ENCODE measurements at regions not wholly inside any gene's neighbourhood (a gene's known extent, or its start where the extent isn't known, plus 50 kb on each side); places are given as distances from the start of the nearest gene placed in this dataset.

DNA sequence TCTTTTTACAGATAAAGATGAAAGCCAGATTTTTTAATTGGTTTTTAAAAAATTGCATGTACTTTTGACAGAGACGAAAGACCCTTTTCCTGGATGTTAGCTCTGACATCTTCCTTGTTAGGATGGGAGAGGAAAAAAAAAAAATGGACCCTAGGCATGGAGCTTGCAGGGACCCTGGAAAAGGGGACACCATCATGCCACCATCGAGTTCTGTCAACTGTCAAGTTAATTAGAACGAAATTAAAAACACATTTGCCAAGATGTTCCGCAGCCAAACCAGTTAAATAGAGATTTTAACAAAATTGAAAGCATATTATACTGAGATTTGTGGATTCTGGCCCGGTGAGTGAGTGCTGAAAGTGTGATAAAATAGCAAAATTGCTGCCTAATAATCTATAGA, 202.6 kb downstream of the BUB3 start:
- no TSS peak for BruUV-seq (replicated peaks)
- H3K9ac ChIP-seq (replicated peaks; ENCODE audit: extremely low read depth, insufficient read depth, low read length) = no peak overlapping the region
- CTCF ChIA-PET = no interaction called here
- no peak overlapping the region for H3K4me3 ChIP-seq (replicated peaks in 1 of 3; ENCODE audit: insufficient read depth in 1 of 3, low read depth in 1 of 3, low read length in 3 of 3)
- no peaks in the 10 kb centered on the region for H3K4me1 ChIP-seq (ENCODE audit: control insufficient read depth, extremely low read depth, insufficient read depth, low read length)
- no peaks in the 10 kb centered on the region for H3K79me2 ChIP-seq (ENCODE audit: control insufficient read depth, insufficient read depth, low read length)
- DNase-seq (ENCODE audit: low read depth, low spot score) = no peak
- H2AFZ ChIP-seq (ENCODE audit: low read depth, low read length) = no peak overlapping the region
- no peaks in the 10 kb centered on the region for H3K27me3 ChIP-seq (ENCODE audit: control insufficient read depth in 2 of 2, insufficient read depth in 2 of 2, low read length in 2 of 2)
- TF ChIP-seq EZH2 (IDR thresholded peaks at IDR 0.05; ENCODE audit: borderline replicate concordance, low read depth, low read length, severe bottlenecking) (no peak), GATA2 (IDR thresholded peaks at IDR 0.05; ENCODE audit: insufficient read depth, insufficient read length, low read depth, low read length) (no peak), FOS (IDR thresholded peaks at IDR 0.05; ENCODE audit: borderline replicate concordance, insufficient read depth, low read length) (no peak), JUN (IDR thresholded peaks at IDR 0.05; ENCODE audit: borderline replicate concordance, insufficient read depth, insufficient read length, low read depth) (no peak), MYC (IDR thresholded peaks at IDR 0.05; ENCODE audit: low read depth, low read length) (no peak), POLR2A (IDR thresholded peaks at IDR 0.05; ENCODE audit: low read depth, low read length) (no peak), POLR2AphosphoS5 (IDR thresholded peaks at IDR 0.05; ENCODE audit: insufficient read depth, low read depth, low read length) (no peak)
- TF ChIP-seq, protein P1, sequence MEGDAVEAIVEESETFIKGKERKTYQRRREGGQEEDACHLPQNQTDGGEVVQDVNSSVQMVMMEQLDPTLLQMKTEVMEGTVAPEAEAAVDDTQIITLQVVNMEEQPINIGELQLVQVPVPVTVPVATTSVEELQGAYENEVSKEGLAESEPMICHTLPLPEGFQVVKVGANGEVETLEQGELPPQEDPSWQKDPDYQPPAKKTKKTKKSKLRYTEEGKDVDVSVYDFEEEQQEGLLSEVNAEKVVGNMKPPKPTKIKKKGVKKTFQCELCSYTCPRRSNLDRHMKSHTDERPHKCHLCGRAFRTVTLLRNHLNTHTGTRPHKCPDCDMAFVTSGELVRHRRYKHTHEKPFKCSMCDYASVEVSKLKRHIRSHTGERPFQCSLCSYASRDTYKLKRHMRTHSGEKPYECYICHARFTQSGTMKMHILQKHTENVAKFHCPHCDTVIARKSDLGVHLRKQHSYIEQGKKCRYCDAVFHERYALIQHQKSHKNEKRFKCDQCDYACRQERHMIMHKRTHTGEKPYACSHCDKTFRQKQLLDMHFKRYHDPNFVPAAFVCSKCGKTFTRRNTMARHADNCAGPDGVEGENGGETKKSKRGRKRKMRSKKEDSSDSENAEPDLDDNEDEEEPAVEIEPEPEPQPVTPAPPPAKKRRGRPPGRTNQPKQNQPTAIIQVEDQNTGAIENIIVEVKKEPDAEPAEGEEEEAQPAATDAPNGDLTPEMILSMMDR (IDR thresholded peaks at IDR 0.05; ENCODE audit: extremely low read depth in 1 of 2, insufficient read depth in 1 of 2, low read depth in 1 of 2, low read length in 2 of 2) = no peak
- TF ChIP-seq, protein P2, sequence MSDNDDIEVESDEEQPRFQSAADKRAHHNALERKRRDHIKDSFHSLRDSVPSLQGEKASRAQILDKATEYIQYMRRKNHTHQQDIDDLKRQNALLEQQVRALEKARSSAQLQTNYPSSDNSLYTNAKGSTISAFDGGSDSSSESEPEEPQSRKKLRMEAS (IDR thresholded peaks at IDR 0.05; ENCODE audit: insufficient read depth, insufficient read length) = no peak
- no peak for FAIRE-seq
- no peaks in the 10 kb centered on the region for H3K9me3 ChIP-seq (replicated peaks; ENCODE audit: control insufficient read depth, insufficient read depth, low read length)
- no peaks in the 10 kb centered on the region for H4K20me1 ChIP-seq (replicated peaks; ENCODE audit: control insufficient read depth, extremely low read depth, insufficient read depth, low read length)
- H3K36me3 ChIP-seq (ENCODE audit: control insufficient read depth in 2 of 2, extremely low read depth in 1 of 2, insufficient read depth in 2 of 2, low read length in 2 of 2) = no peaks in the 10 kb centered on the region
- no peaks in the 10 kb centered on the region for H3K9me1 ChIP-seq (replicated peaks; ENCODE audit: control insufficient read depth, extremely low read depth, insufficient read depth, low read length)
- H3K4me2 ChIP-seq (ENCODE audit: insufficient read depth, low read length) = no peak overlapping the region
- POLR2A ChIA-PET = no interaction called here
- no peak overlapping the region for H3K27ac ChIP-seq (ENCODE audit: insufficient read depth, low read depth, low read length)
- intact Hi-C loops (cut with micrococcal nuclease) (no loop called here), dilution Hi-C loops (cut with MboI; ENCODE audit: extremely low pct_ligation_motif_present, low sequenced_read_pairs) (no loop called here)
